GM19023 (cell line): ENCODE measurements at regions not wholly inside any gene's neighbourhood (a gene's known extent, or its start where the extent isn't known, plus 50 kb on each side); places are given as distances from the start of the nearest gene placed in this dataset.
"Not testable (repeated sequence)": the region's sequence is repeated elsewhere in the genome, so short reads cannot be mapped to it uniquely, and the experiment has no call there.

ENCODE experiments used
- ATAC-seq: cut with Tn5 transposase; IDR thresholded peaks from one replicate; pipeline ENCODE4 v1.9.1; 2021; ENCODE audit warnings: mild to moderate bottlenecking, moderate library complexity; ENCODE audit not compliant: unreplicated experiment

DNA sequence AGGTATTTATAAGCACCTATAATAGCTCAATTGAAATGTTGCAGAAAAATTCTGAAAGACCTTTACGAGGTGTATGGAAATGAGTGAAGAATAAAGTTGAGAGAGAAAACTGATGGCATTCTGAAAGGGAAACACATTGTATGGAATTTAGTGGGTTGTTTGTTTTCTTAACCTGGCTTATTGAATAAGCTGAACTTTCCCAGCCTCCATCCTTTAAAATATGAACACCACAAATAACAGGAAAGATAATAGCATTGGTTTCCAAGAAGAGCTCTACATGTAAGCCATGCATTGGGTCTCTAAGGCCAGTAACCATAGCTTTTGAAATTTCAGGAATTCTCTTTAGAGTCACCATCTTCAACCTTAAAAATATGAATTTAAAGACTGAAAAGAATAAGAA lies 709.0 kb downstream of the USP25 start:
- ATAC-seq, result no peak

DNA sequence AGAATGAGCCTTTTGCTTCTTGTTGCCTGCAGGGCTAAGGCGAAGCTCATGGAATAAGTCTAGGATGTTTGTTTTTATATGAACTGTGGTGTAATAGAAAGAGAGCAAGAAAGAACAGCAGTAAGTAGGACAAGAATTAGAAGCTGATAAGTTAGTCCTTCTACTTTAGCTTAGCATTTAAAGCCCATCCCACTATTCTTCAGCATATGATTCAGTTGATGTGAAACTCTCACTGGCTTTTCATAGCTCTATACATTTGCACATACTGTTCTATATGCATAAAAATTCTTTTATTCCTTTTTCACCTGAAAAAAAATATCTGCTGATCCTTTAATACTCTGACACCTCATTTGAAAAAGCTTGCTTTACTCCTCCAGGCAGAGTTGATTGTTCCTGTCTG lies 712.0 kb downstream of the USP25 start:
- no peak for ATAC-seq

DNA sequence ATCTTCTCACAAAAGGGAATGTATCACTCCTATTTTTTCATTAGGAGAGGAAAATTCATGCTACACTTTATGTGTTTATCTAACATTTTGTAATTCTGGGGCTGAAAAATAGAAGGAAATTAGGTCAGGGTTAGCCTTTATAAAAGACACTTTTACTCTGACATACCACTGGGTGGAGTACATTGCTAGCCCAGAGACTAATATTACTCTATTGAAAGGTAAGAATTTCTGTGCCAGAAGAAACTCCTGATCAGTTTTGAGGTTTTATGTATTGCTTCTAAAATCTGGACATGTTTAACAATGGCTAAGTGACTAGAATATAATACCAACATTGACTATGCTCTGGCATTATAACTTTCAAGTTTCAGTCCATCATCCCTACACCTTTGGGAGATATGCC lies 724.6 kb downstream of the USP25 start:
- ATAC-seq, result no peak

DNA sequence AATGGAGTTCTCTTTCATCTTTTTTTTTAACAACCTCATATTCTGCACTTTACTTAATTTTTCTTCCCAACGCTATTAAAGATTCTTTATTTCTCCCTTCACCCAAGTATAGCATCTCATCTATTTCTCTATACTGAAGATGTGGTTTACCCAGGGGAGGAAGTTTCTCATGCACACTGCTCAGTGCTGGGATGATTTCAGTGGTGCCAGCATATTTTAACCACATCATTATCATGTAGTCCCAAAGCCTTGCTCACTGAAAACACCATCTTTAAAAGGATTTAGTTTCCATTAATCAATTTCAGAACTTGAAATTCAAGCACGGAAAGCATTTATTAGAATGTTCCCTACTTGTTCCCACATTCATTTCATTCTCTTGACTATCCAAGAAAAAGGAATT lies 725.7 kb downstream of the USP25 start:
- ATAC-seq, result no peak

DNA sequence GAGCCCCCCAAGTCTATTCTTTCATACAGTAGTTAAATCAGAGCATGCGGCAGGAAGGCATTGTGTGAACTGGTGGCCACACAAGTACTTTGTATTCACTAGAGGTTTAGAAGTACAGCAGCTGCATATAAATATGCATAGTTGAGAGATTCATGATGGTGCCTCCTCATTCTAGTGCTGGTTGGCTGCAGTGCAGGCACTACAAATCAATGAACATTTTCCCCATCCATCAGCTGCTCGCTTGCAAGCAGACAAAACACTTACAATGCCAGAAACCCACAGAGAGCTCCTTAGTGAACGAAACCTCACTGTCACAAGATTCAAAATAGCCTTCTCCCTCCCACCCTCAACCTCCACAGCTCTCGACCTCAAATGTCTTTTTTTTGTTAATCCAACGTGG lies 726.2 kb downstream of the USP25 start:
- no peak for ATAC-seq

DNA sequence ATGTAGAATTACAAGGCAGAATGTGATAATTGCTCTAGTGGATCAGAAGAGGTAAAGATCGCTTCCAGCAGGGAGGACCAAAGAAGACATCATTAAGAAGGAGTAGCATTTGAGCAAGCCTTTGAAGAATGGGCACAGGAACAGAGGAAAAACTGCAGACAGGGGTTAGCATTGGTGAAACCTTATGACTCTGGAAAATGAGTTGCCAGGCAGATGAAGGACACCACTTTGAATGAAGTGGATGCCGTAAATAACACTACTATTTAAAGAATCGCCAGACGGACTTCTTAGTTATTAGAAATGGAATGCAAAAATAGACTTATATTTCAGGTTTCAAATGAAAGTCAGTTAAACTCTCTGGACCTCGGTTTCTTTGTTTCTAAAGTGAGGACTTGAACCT lies 727.7 kb downstream of the USP25 start:
- ATAC-seq, result no peak

DNA sequence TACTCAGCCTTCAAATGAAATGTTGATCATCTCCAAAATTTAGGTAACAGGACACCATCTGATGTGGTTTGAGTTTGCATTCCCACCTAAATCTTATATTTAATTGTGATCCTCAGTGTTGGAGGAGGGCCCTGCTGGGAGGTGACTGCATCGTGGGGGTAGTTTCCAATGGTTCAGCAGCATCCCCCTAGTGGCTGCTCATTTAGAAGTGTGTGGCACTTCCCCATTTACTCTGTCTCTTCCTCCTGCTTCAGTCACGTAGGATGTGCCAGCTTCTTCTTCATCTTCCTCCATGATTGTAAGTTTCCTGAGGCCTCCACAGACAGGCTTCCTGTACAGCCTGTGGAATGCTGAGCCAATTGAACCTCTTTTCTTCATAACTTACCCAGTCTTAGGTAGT lies 731.2 kb downstream of the USP25 start:
- ATAC-seq, result no peak

DNA sequence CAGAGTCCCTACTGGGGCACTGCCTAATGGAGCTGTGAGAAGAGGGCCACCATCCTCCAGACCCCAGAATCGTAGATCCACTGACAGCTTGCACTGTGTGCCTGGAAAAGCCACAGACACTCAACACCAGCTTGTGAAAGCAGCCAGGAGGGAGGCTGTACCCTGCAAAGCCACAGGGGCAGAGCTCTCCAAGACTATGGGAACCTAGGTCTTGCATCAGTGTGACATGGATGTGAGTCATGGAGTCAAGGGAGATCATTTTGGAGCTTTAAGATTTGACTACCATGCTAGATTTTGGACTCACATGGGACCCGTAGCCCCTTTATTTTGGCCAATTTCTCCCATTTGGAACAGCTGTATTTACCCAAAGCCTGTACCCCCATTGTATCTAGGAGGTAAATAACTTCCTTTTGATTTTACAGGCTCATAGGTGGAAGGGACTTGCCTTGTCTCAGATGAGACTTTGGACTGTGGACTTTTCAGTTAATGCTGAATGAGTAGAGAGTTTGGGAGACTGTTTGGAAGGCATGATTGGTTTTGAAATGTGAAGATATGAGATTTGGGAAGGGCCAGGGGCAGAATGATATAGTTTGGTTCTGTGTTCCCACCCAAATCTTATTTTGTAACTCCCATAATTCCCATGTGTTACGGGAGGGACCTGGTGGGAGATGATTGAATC lies 734.6 kb downstream of the USP25 start:
- ATAC-seq, result not testable (repeated sequence)

DNA sequence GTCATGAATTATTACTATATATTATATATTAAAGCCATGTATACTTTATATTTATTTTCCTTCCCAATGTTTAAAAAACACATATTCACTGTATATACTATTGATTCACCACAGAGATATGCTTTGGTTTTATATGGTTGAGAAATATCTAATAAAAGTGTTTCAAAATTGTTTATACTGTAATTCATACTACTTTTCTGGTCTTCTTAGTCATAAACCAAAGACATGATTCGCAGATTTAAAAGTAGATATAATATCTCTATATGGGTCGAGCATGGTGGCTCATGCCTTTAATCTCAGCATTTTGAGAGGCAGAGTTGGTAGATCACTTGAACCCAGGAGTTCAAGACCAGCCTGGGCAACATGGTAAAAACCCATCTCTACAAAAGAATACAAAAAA lies 738.4 kb downstream of the USP25 start:
- no peak for ATAC-seq

DNA sequence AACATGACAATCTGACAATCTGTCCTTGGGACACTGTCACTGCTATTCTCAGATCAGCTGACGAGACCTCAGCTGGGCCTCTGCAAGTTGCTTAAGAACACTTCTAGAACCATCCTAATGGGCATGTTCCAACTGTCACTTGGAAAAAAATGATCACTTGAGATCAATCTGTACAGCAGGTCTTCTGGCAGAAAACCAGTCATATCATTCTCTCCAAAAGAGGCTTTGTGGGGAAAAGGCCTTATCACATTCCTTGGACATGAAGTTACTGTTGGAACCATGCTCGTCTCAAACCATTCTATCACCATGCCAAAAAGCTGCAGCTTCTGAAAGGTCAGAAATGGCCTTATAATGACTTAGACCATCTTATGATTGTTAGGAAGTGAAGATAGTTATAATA lies 744.2 kb downstream of the USP25 start:
- ATAC-seq, result no peak

DNA sequence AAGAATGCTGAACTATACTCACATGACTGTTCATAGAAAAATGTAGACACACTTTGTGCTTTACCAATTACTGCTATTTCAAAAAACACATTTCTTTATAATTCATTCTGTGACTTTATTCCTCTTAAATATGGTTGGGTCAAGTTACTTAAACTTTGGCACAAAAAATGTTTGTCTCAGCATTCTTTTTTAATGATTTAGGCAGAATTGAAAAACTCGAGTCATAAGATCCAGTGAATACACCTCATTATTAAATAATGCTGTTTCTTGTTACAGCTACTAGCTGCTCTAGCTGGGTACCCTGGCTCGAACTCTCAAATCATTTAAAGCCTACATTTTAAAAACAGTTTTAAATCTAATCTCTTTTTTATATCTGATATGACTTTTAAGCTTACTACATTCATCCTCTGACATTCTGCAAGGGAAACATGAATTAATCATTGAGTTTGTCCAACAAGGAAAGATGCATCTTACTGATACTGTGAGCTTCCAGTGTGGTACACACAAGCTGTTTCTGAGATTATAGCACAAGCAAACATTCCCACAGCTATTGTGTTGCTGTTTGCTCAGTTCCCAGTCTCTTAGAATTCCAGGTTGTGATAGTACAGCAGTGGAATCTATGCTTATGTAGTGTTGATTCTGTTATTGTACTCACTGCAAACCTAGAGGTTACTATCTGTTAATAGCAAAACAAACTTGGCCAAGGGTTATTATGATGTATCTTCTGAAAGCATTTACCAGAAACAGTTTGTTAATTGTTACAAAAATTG lies 746.5 kb downstream of the USP25 start:
- no peak for ATAC-seq

DNA sequence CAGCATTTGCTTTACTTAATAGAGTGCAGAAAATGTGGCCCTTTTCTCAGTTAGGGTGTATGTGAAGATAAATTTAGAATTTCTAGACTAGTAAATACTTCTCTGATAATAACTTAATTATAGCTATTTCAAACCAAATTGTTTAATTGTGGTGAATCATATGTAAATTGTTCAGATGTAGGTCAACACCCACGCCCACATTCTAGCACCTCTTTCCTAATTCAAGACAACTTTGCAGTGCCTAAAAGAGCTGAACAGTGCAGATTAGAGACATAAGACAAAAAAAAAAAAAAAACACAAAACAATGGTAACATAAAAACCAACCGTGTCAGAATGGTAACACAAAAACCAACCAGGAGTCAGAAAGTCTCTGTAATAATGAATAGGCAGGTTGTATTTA lies 758.3 kb downstream of the USP25 start:
- ATAC-seq, result no peak

DNA sequence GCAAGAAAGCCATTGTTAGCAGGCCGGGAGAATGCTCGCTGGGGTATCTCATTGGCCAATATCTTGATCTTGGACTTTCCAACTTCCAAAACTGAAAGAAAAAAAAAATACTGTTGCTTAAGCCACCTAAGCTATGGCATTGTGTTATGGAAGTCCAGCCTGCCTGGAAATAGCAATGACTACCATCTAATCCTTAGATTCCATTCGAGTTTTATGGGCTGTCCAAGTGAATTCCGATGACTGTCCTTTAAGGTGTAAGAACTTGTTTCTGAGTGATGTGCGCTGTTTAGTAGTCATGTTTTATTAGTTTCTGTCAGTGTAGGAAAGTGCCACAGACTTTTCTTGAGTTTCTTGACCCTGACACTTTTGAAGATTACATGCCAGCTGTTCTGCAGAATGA lies 762.6 kb downstream of the USP25 start:
- ATAC-seq, result no peak

DNA sequence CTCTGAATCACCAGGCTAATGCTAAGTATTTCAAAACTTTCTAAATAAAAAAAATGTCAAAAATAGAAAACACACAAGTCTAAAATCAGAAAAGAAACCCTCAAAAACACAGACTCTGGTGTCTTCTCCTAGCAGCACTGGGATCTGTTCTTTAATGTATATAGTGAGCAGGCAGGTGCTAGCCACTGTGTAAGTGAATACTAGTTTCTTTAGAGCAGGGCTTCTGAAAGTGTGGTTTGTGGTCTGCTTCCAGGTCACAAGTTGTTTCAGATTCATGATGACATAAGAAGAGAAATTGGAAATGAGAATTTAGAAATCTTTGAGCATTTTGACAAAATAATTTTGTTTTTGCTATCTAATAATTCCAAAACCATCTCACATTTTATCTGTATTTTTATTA lies 763.1 kb downstream of the USP25 start:
- no peak for ATAC-seq

DNA sequence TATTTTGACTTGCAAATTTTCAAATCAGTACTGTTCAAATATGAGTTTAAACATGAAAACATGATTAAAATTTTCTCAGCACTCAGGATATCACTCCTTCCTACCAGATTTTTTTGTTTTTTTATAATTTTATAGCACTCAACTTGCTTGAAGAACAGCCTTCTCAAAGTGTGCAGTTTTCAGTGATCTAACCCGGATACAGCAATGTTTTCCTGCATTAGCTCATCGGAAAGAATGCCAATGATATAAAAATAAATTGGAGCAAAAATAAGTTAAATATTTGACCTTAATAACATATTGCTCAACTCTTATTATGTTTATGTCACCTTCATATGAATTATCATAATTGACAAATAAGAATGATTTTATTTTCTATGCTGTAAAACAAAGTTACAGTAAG lies 766.8 kb downstream of the USP25 start:
- no peak for ATAC-seq

DNA sequence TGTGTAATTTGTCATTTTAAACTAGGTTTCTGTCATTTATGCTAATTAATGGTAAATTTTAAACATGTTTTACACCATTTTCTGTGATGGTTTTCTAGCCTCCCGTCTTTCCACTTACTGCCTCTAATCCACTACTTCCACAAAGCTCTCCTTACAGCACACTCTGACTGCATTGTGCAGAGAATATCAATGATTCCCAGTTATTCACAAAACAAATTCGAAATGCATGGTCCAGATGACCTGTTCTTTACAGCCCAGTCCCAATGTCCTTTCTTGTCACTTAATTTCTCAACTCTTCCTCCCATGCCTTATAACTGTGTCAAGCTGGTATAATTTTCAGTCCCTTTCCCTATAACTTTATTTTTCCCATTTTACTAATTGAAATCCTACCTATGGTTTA lies 770.5 kb downstream of the USP25 start:
- no peak for ATAC-seq

DNA sequence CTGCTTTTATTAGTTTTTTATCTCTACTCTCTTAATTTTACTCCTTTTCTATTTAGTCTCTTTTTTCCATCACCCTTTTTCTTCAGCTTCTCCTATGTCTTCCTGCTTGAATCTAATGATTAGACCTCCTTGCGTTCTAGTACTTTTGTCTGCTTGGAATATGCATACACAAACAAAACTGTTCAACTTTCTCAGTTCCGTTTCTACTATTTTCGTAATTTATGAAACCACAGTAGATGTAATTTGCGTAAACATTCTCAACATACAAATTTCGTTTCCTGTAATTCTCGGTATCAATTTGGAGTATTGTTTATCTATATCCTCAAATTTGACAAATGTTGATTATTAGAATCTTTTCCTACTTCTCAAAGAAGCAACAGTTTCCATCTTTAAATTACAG lies 772.5 kb downstream of the USP25 start:
- ATAC-seq, result no peak

DNA sequence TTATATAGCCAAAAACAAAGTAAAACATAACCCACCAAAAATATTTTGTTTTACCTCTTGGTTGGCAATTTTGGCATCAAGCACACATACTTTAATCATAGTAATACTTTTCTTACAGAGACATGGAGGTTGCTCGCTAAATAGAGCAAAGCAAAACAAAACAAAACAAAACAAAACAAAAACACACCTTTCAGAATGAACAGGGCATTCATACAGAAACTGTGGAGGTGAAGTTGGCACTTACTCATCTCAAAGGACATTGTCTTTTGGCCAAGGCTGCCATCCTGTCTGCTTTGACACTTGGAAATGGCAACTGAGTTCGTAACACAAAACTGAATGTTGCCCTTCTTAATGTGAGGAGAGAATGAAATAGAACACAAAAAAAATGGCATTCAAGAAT lies 773.1 kb downstream of the USP25 start:
- ATAC-seq, result no peak

DNA sequence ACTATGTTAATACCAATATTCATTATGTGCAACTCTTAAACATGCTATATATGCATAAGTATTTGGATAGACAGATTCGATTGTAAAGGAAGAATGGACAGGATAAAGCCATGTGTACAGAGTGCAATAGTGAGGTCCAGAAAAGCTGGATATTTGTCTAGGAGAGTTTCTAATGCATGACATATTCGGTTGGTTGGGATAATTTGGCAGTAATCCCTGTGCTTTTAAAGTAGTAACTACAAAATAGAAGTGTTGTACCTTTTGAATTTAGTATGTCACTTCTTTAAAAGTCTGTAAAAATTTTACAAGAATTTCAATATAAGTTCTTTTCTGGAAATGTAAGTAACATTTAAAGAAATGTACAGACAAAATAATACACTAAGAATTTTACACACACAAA lies 774.5 kb downstream of the USP25 start:
- no peak for ATAC-seq

DNA sequence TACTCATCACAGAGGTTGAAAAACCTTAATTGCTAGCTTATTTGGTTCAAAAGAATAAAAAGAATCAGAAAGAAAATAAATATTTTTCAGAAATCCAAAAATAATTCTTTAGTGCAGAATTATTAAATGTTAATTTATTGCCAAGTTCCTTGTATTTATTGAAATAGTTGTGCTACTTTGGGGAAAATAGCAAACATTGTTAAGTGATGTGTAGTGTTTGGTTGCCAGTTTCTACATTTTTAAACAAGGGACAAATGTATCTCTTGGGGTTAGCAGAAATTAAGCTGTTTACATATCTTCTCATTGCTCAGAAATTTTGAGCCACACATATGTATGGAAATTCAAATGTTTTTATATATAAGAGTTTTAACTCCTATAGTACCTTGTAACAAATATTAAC lies 775.0 kb downstream of the USP25 start:
- no peak for ATAC-seq

DNA sequence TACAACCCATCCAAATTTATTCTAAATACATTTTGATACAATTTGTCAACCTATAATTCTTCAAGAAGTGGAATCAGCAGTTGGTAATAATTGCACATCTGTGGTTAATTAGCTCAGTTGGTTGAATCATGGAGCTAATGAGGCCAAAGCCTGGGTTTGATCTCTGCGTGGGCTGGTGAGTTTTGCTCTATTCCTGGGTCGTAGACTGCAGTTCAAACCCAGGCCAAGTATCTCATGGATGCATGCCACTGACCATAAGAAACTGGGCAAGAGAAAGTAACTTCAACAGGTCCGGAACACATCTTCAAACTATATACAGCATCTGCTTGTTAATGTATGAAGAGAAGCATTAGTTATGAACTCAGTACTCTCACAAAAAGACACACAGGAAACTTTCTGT lies 779.7 kb downstream of the USP25 start:
- ATAC-seq, result no peak

DNA sequence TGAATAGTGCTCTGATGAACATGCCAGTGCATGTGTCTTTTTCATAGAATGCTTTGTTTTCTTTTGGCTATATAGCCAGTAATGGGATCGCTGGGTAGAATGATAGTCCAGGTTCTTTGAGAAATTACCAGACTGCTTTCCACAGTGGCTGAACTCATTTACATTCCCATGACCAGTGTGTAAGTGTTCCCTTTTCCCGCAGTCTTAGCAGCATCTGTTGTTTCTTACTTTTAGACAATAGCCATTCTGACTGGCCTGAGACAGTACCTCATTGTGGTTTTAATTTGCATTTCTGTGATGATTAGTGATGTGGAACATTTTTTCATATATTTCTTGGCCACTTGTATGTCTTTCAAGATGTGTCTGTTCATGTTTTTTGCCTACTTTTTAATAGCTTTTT lies 784.5 kb downstream of the USP25 start:
- no peak for ATAC-seq

DNA sequence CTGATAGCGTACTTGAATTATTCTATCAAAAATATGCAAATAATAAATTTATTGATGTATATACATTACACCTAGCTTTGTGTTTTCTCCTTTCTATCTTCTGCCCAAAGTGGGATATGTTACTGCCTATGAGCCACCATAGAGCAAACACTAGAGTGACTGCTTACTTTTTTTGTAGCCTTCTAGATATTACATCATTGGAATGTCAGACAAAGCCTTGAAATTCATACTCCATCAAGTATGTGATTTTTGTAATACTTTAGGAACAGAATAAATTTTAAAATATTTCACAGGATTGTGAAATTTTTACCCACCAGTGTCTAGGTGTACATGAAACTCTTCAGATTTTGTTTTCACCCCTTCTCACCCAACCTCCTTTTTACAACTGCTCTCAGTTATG lies 787.6 kb downstream of the USP25 start:
- ATAC-seq, result no peak
